Endothelial cell of umbilical vein (primary cell): ENCODE measurements at regions not wholly inside any gene's neighbourhood (a gene's known extent, or its start where the extent isn't known, plus 50 kb on each side); places are given as distances from the start of the nearest gene placed in this dataset.

Source experiments
- BruUV-seq: library from RNA; stranded (reverse); fragments of 400-500 nt; replicated peaks from 2 replicates; lab custom pipeline; 2021; lab: Mats Ljungman, UMichigan
- CTCF ChIA-PET: fragments of 300-600, 350-600 bp; sonication (Branson Sonifier 250); formaldehyde crosslinking; loops from one replicate; lab custom pipeline; 2021; ENCODE audit warnings: antibody characterized with exemption, inconsistent platforms; lab: Charles Lee
- POLR2A ChIA-PET: fragments of 300-600, 350-600 bp; sonication (Branson Sonifier 250); formaldehyde crosslinking; loops from one replicate; lab custom pipeline; 2021; ENCODE audit warnings: antibody characterized with exemption, inconsistent platforms; lab: Charles Lee
- DNase-seq: peaks from one replicate; pipeline ENCODE4 v3.0.0-alpha.2; 2011; ENCODE audit warnings: low read depth, low spot score
- FAIRE-seq: peaks from 2 replicates; lab custom pipeline; 2011; peaks lifted over from hg19 to GRCh38; lab: Jason Lieb, UNC
- H2AFZ ChIP-seq: 2 replicates; pipeline ENCODE4 v1.6.0; 2012; ENCODE audit warnings: low read depth, low read length, control low read depth, inconsistent platforms
- H3K27ac ChIP-seq: 2 replicates; pipeline ENCODE4 v1.5.1; 2011; ENCODE audit warnings: low read depth, mild to moderate bottlenecking, control low read depth, low read length, moderate library complexity; ENCODE audit not compliant: insufficient read depth
- H3K27me3 ChIP-seq, 2 experiments: 2 replicates each; pipeline versions ENCODE4 v1.6.0 to v1.6.1; 2011; ENCODE audit warnings: low read length in 2 of 2, mixed read lengths in 1 of 2; ENCODE audit not compliant: control insufficient read depth in 2 of 2, insufficient read depth in 2 of 2
- H3K36me3 ChIP-seq, 2 experiments: 2 replicates in 1 of 2; 3 replicates in 1 of 2; pipeline ENCODE4 v1.5.1; 2011; ENCODE audit warnings: low read length in 2 of 2, mild to moderate bottlenecking in 1 of 2, moderate library complexity in 1 of 2; ENCODE audit not compliant: control insufficient read depth in 2 of 2, insufficient read depth in 2 of 2; ENCODE audit errors: extremely low read depth in 1 of 2
- H3K4me1 ChIP-seq: 3 replicates; pipeline ENCODE4 v1.5.1; 2011; ENCODE audit warnings: mild to moderate bottlenecking, low read length; ENCODE audit not compliant: control insufficient read depth, insufficient read depth; ENCODE audit errors: extremely low read depth
- H3K4me2 ChIP-seq: 2 replicates; pipeline ENCODE4 v1.6.1; 2011; ENCODE audit warnings: low read length, control low read depth, mixed read lengths; ENCODE audit not compliant: insufficient read depth
- H3K4me3 ChIP-seq, 3 experiments: fragments of 200-600 bp in 1 of 3; sonication (generic), shearing (Covaris generic) in 1 of 3; replicated peaks in 1 of 3; 2 replicates each; pipeline ENCODE4 v1.5.1; 2011 to 2016; ENCODE audit warnings: control low read depth in 3 of 3, low read length in 3 of 3, mild to moderate bottlenecking in 2 of 3, inconsistent platforms in 1 of 3, low read depth in 1 of 3, moderate library complexity in 1 of 3; ENCODE audit not compliant: insufficient read depth in 1 of 3
- H3K79me2 ChIP-seq: 2 replicates; pipeline ENCODE4 v1.6.0; 2012; ENCODE audit warnings: low read length, inconsistent platforms; ENCODE audit not compliant: control insufficient read depth, insufficient read depth
- H3K9ac ChIP-seq: replicated peaks from 2 replicates; pipeline ENCODE3; 2011; ENCODE audit warnings: low read length, control low read depth; ENCODE audit not compliant: insufficient read depth; ENCODE audit errors: extremely low read depth
- H3K9me1 ChIP-seq: replicated peaks from 3 replicates; pipeline ENCODE4 v1.6.0; 2011; ENCODE audit warnings: mild to moderate bottlenecking, low read length; ENCODE audit not compliant: control insufficient read depth, insufficient read depth; ENCODE audit errors: extremely low read depth
- H3K9me3 ChIP-seq: replicated peaks from 2 replicates; pipeline ENCODE4 v1.5.1; 2012; ENCODE audit warnings: low read length, inconsistent platforms; ENCODE audit not compliant: control insufficient read depth, insufficient read depth
- H4K20me1 ChIP-seq: replicated peaks from 2 replicates; pipeline ENCODE3; 2011; ENCODE audit warnings: mild to moderate bottlenecking, low read length; ENCODE audit not compliant: control insufficient read depth, insufficient read depth; ENCODE audit errors: extremely low read depth
- EZH2 ChIP-seq: IDR thresholded peaks from 2 replicates; pipeline ENCODE4 v1.6.1; 2012; ENCODE audit warnings: borderline replicate concordance, low read depth, mild to moderate bottlenecking, moderate library complexity, low read length, inconsistent platforms; ENCODE audit not compliant: severe bottlenecking
- FOS ChIP-seq: IDR thresholded peaks from 2 replicates; pipeline ENCODE4 v1.6.1; 2011; ENCODE audit warnings: mild to moderate bottlenecking, low read length, moderate library complexity, borderline replicate concordance; ENCODE audit not compliant: insufficient read depth
- GATA2 ChIP-seq: IDR thresholded peaks from 2 replicates; pipeline ENCODE4 v1.7.0; 2011; ENCODE audit warnings: low read depth, mild to moderate bottlenecking, moderate library complexity, mixed read lengths, low read length; ENCODE audit not compliant: insufficient read length, insufficient read depth
- JUN ChIP-seq: IDR thresholded peaks from 2 replicates; pipeline ENCODE4 v1.6.1; 2011; ENCODE audit warnings: borderline replicate concordance, low read depth; ENCODE audit not compliant: insufficient read length, insufficient read depth
- MYC ChIP-seq: IDR thresholded peaks from one replicate; pipeline ENCODE4 v1.6.1; 2011; ENCODE audit warnings: mild to moderate bottlenecking, low read depth, low read length
- POLR2A ChIP-seq: IDR thresholded peaks from 2 replicates; pipeline ENCODE4 v1.6.1; 2012; ENCODE audit warnings: low read depth, mild to moderate bottlenecking, control low read depth, low read length
- POLR2AphosphoS5 ChIP-seq: IDR thresholded peaks from 2 replicates; pipeline ENCODE4 v1.6.1; 2012; ENCODE audit warnings: low read depth, mild to moderate bottlenecking, control low read depth, low read length, moderate library complexity; ENCODE audit not compliant: insufficient read depth
- dilution Hi-C: fragments of 300-500 bp; cut with MboI; formaldehyde crosslinking; loops from one replicate; pipeline ENCODE4 v1.15.0; 2019; ENCODE audit warnings: low sequenced_read_pairs; ENCODE audit not compliant: extremely low pct_ligation_motif_present
- intact Hi-C: fragments of 100-400 bp; cut with micrococcal nuclease; formaldehyde crosslinking; loops from one replicate; pipeline ENCODE4 v1.10.0; 2022
- TF ChIP-seq, protein P1 (sequence below): IDR thresholded peaks from 2 replicates; pipeline ENCODE4 v1.6.1; 2011; ENCODE audit not compliant: insufficient read depth, insufficient read length
- TF ChIP-seq, protein P2 (sequence below), 2 donors: IDR thresholded peaks; 1 replicate in 1 of 2; 2 replicates in 1 of 2; pipeline ENCODE4 v1.5.1; 2011; ENCODE audit warnings: low read length in 2 of 2, mild to moderate bottlenecking in 2 of 2, moderate library complexity in 2 of 2, control low read depth in 1 of 2, inconsistent platforms in 1 of 2, low read depth in 1 of 2; ENCODE audit not compliant: insufficient read depth in 1 of 2; ENCODE audit errors: extremely low read depth in 1 of 2

- intact Hi-C loops (no loop called here), dilution Hi-C loops (no loop called here)
- POLR2A ChIA-PET = no interaction called here
- CTCF ChIA-PET = interaction anchor here (0.7 to 2.3 kb wide), 2 partner anchors 11 to 938 kb away, joined by 3 to 21 read pairs; no protein-coding TSS in a partner anchor
- no peaks in the 10 kb centered on the region for H3K79me2 ChIP-seq
- DNase-seq (no peak), FAIRE-seq (no peak)
- H3K36me3 ChIP-seq = no peaks in the 10 kb centered on the region
- H3K4me2 ChIP-seq = no peak overlapping the region
- H3K9me3 ChIP-seq = no peaks in the 10 kb centered on the region
- H2AFZ ChIP-seq = no peak overlapping the region
- no peaks in the 10 kb centered on the region for H3K4me1 ChIP-seq
- TF ChIP-seq EZH2 = no peak
- no peak for TF ChIP-seq FOS
- TF ChIP-seq, protein P1, sequence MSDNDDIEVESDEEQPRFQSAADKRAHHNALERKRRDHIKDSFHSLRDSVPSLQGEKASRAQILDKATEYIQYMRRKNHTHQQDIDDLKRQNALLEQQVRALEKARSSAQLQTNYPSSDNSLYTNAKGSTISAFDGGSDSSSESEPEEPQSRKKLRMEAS = no peak
- no peak for TF ChIP-seq JUN
- TF ChIP-seq MYC = no peak
- TF ChIP-seq, protein P2, sequence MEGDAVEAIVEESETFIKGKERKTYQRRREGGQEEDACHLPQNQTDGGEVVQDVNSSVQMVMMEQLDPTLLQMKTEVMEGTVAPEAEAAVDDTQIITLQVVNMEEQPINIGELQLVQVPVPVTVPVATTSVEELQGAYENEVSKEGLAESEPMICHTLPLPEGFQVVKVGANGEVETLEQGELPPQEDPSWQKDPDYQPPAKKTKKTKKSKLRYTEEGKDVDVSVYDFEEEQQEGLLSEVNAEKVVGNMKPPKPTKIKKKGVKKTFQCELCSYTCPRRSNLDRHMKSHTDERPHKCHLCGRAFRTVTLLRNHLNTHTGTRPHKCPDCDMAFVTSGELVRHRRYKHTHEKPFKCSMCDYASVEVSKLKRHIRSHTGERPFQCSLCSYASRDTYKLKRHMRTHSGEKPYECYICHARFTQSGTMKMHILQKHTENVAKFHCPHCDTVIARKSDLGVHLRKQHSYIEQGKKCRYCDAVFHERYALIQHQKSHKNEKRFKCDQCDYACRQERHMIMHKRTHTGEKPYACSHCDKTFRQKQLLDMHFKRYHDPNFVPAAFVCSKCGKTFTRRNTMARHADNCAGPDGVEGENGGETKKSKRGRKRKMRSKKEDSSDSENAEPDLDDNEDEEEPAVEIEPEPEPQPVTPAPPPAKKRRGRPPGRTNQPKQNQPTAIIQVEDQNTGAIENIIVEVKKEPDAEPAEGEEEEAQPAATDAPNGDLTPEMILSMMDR (IDR thresholded peaks at IDR 0.05; ENCODE audit: extremely low read depth in 1 of 2, insufficient read depth in 1 of 2, low read depth in 1 of 2, low read length in 2 of 2) = no peak
- no peak for TF ChIP-seq GATA2
- TF ChIP-seq POLR2AphosphoS5 = no peak
- no peak for TF ChIP-seq POLR2A
- no peaks in the 10 kb centered on the region for H3K9me1 ChIP-seq
- no peaks in the 10 kb centered on the region for H3K27me3 ChIP-seq
- no peak overlapping the region for H3K4me3 ChIP-seq
- no TSS peak for BruUV-seq
- no peak overlapping the region for H3K27ac ChIP-seq
- no peak overlapping the region for H3K9ac ChIP-seq
- no peaks in the 10 kb centered on the region for H4K20me1 ChIP-seq
Observed at GRCh38 chr13:79668201-79668752, 187.3 kb downstream of the NDFIP2 start.
